ENCODE measurements at regions not wholly inside any gene's neighbourhood (a gene's known extent, or its start where the extent isn't known, plus 50 kb on each side); places are given as distances from the start of the nearest gene placed in this dataset.

- TF ChIP-seq RCOR1 (IDR thresholded peaks at IDR 0.05; ENCODE audit: low read length) (no peak), SMC3 (IDR thresholded peaks at IDR 0.05; ENCODE audit: low read depth, low read length) (0 out of 2 replicates have a peak, but pooled peaks have one; percentile 3), MEF2A (IDR thresholded peaks at IDR 0.05; ENCODE audit: borderline replicate concordance, low read depth) (no peak), TAF1 (IDR thresholded peaks at IDR 0.05; ENCODE audit: borderline replicate concordance, low read depth, low read length) (no peak), YY1 (IDR thresholded peaks at IDR 0.05; ENCODE audit: low read depth) (no peak), NFIC (IDR thresholded peaks at IDR 0.05; ENCODE audit: borderline replicate concordance) (no peak), MAX (IDR thresholded peaks at IDR 0.05; ENCODE audit: low read depth) (no peak), CTCF (IDR thresholded peaks at IDR 0.05) (no peak), TEAD4 (IDR thresholded peaks at IDR 0.05; ENCODE audit: borderline replicate concordance, insufficient read depth) (no peak), RAD21 (IDR thresholded peaks at IDR 0.05; ENCODE audit: low read length) (no peak), CHD2 (IDR thresholded peaks at IDR 0.05; ENCODE audit: low read length, partially characterized antibody) (no peak), USF2 (IDR thresholded peaks at IDR 0.05; ENCODE audit: borderline replicate concordance, low read depth, low read length) (no peak), GATA2 (CRISPR knock-in tag; IDR thresholded peaks at IDR 0.05) (no peak), JUND (IDR thresholded peaks at IDR 0.05) (no peak), FOXJ3 (CRISPR knock-in tag; IDR thresholded peaks at IDR 0.05) (no peak), REST (IDR thresholded peaks at IDR 0.05; ENCODE audit: low read depth, low read length) (no peak), ELF1 (IDR thresholded peaks at IDR 0.05) (no peak), FOSL2 (IDR thresholded peaks at IDR 0.05; ENCODE audit: borderline replicate concordance, low read depth) (no peak)
Measured at GRCh38 chr4:137599734-137600133, 67.4 kb upstream of the PCDH18 start (continued).
